Kidney (tissue), 13 donors: ENCODE measurements at regions not wholly inside any gene's neighbourhood (a gene's known extent, or its start where the extent isn't known, plus 50 kb on each side); places are given as distances from the start of the nearest gene placed in this dataset.

Experiments
- DNase-seq, 5 donors: peaks; one replicate each; pipeline ENCODE4 v3.0.0-alpha.2; 2013 to 2020
- FAIRE-seq: peaks from 2 replicates; lab custom pipeline; 2012; peaks lifted over from hg19 to GRCh38; lab: Jason Lieb, UNC
- H3K27ac ChIP-seq, 2 donors: one replicate each; pipeline ENCODE4 v1.7.0; 2013; ENCODE audit warnings: low read depth in 2 of 2, low read length in 2 of 2, inconsistent platforms in 1 of 2
- H3K27me3 ChIP-seq: one replicate; pipeline ENCODE4 v1.7.1; 2013; ENCODE audit warnings: low read length, inconsistent platforms; ENCODE audit not compliant: control insufficient read depth, insufficient read depth
- H3K36me3 ChIP-seq, 3 donors: one replicate each; pipeline versions ENCODE4 v1.7.0 to v1.7.1; 2013; ENCODE audit warnings: low read length in 3 of 3, control low read depth in 1 of 3, inconsistent platforms in 1 of 3; ENCODE audit not compliant: insufficient read depth in 3 of 3, control insufficient read depth in 2 of 3
- H3K4me1 ChIP-seq, 3 donors: one replicate each; pipeline versions ENCODE4 v1.7.0 to v1.7.1; 2013; ENCODE audit warnings: low read length in 3 of 3, inconsistent platforms in 1 of 3, low read depth in 1 of 3; ENCODE audit not compliant: control insufficient read depth in 2 of 3, insufficient read depth in 2 of 3
- H3K4me3 ChIP-seq, 3 donors: one replicate each; pipeline versions ENCODE4 v1.7.0 to v1.8.1; 2013; ENCODE audit warnings: low read length in 3 of 3, control low read depth in 1 of 3, inconsistent platforms in 1 of 3
- H3K9ac ChIP-seq, 3 donors: one replicate each; pipeline versions ENCODE4 v1.7.0 to v1.7.1; 2013; ENCODE audit warnings: low read length in 3 of 3, control low read depth in 1 of 3, inconsistent platforms in 1 of 3
- H3K9me3 ChIP-seq, 3 donors: one replicate each; pipeline versions ENCODE4 v1.7.0 to v1.7.1; 2013; ENCODE audit warnings: low read length in 3 of 3, control low read depth in 1 of 3, inconsistent platforms in 1 of 3; ENCODE audit not compliant: control insufficient read depth in 2 of 3, insufficient read depth in 1 of 3
- intact Hi-C: fragments of 100-400 bp; cut with DNase I; formaldehyde crosslinking; loops from one replicate; pipeline ENCODE4 v1.11.1; 2022
- TF ChIP-seq, protein P1 (sequence below): IDR thresholded peaks from 3 replicates; pipeline ENCODE4 v1.5.1; 2012; ENCODE audit warnings: mild to moderate bottlenecking, moderate library complexity, borderline replicate concordance; ENCODE audit not compliant: insufficient read depth; ENCODE audit errors: extremely low read depth
- donor health status: control.
- donor health status: control.
- donor health status: control.
- donor health status: control.
- donor health status: control.
- donor health status: DM: yes; HTN: yes; CAD: no.
- donor health status: Normal renal cell carcinoma (clear cell type).

DNA sequence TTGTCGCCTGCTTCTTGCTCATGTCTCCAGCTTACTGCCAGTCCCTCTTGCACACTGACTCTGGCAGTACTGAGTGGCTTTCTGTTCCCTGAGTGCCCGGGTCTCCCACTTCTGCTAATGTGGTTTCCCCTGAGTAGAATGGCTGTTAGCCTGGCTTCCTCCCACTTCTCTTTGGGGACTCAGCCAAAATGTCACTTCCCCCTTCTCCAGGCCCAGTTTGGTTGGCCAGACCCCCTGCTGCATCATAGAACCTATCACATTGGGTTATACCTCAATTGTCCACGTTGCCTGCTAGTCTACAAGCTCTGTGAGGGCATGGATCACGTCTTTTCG is 304.4 kb downstream of the HS3ST3B1 start:
- no peaks in the 10 kb centered on the region for H3K36me3 ChIP-seq
- no peak overlapping the region for H3K4me3 ChIP-seq
- H3K4me1 ChIP-seq, result no peaks in the 10 kb centered on the region
- no peak overlapping the region for H3K9ac ChIP-seq
- H3K9me3 ChIP-seq, result no peaks in the 10 kb centered on the region
- TF ChIP-seq, protein P1, sequence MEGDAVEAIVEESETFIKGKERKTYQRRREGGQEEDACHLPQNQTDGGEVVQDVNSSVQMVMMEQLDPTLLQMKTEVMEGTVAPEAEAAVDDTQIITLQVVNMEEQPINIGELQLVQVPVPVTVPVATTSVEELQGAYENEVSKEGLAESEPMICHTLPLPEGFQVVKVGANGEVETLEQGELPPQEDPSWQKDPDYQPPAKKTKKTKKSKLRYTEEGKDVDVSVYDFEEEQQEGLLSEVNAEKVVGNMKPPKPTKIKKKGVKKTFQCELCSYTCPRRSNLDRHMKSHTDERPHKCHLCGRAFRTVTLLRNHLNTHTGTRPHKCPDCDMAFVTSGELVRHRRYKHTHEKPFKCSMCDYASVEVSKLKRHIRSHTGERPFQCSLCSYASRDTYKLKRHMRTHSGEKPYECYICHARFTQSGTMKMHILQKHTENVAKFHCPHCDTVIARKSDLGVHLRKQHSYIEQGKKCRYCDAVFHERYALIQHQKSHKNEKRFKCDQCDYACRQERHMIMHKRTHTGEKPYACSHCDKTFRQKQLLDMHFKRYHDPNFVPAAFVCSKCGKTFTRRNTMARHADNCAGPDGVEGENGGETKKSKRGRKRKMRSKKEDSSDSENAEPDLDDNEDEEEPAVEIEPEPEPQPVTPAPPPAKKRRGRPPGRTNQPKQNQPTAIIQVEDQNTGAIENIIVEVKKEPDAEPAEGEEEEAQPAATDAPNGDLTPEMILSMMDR, result no peak
- peak in 1 of 5 donors; percentile 9 for DNase-seq
- intact Hi-C loops, result no loop called here
- no peaks in the 10 kb centered on the region for H3K27me3 ChIP-seq
- FAIRE-seq, result no peak
- no peak overlapping the region for H3K27ac ChIP-seq

DNA sequence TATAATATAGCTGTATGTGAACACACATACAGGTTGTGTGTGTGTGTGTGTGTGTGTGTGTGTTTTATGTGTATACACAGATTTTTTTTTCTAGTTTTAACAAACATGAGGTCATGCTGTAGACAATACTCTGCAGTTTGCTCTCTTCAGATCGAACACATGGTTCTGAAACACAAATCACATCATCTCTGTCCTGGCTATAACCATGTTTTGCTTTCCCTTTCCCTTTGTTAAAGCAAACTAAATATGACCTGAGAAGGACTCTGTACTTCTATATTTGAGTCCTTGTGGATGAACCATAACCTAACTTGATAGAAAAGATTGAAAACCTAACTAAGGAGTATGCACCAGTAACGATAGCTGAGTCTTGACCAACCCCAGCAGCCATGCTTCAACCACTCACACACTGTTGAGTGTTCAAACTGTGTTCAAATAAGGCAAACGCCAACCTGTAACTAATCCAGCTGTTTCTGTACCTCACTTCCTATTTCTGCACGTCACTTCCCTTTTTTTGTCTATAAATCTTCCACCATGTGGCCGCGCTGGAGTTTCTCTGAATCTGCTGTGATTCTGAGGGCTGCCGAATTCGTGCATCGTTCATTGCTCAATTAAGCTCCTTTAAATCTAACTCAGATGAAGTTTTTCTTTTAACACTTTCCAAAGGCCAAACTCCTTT is 303.8 kb downstream of the HS3ST3B1 start:
- TF ChIP-seq, protein P1, result no peak
- Histone ChIP-seq H3K9me3 (no peaks in the 10 kb centered on the region), H3K9ac (no peak overlapping the region), H3K36me3 (no peaks in the 10 kb centered on the region), H3K27ac (no peak overlapping the region), H3K4me1 (no peaks in the 10 kb centered on the region), H3K4me3 (no peak overlapping the region), H3K27me3 (no peaks in the 10 kb centered on the region)
- intact Hi-C loops, result no loop called here
- no peak for FAIRE-seq
- no peak for DNase-seq

DNA sequence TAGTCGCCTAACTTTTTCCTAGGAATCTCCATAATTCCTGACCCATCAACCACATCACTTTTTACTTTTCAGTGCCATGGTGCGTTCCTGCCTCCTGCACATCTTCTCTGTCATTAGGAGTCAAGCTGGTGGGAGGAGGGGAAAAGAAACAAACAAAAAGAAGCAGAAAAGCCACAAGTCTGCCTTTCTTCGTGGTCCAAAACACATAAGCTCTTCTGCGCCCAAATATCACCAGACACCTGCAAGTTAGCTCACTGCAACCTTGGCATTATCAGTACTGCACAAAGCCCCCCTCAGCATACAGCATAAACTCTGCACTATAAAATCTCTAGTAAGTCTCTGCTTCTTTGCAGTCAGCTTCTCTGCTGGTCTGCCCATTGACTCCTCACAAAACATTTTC is 295.3 kb downstream of the HS3ST3B1 start:
- FAIRE-seq (no peak), DNase-seq (no peak)
- Histone ChIP-seq H3K27ac (no peak overlapping the region), H3K4me3 (no peak overlapping the region), H3K4me1 (no peaks in the 10 kb centered on the region), H3K9me3 (no peaks in the 10 kb centered on the region), H3K36me3 (no peaks in the 10 kb centered on the region), H3K9ac (no peak overlapping the region), H3K27me3 (no peaks in the 10 kb centered on the region)
- intact Hi-C loops, result no loop called here
- TF ChIP-seq, protein P1, result no peak

DNA sequence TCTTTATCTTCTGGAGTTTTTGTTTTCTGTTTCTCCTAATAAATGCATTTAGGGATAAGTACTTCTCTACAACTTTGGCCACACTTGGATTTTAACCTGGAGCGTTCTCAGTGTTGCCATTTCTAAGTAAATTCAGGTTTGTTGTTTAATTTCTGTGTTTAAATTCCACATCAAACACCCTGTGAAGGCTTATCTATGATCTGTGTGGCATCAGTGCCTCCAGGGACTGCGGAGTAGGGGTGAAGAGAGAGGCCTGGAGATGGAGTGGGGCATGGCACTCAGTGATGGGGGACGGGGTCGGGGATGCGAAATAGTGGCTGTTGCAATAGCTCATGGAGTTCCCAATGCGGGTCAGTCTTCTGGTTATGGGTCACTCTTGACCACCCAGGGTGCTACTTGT is 294.8 kb downstream of the HS3ST3B1 start:
- H3K27ac ChIP-seq, result no peak overlapping the region
- H3K36me3 ChIP-seq, result no peaks in the 10 kb centered on the region
- TF ChIP-seq, protein P1, result no peak
- no peaks in the 10 kb centered on the region for H3K4me1 ChIP-seq
- intact Hi-C loops, result no loop called here
- FAIRE-seq, result no peak
- H3K9ac ChIP-seq, result no peak overlapping the region
- H3K27me3 ChIP-seq, result no peaks in the 10 kb centered on the region
- H3K9me3 ChIP-seq, result no peaks in the 10 kb centered on the region
- no peak for DNase-seq
- H3K4me3 ChIP-seq, result no peak overlapping the region
